Neural crest cell (in vitro differentiated cells): ENCODE measurements at regions not wholly inside any gene's neighbourhood (a gene's known extent, or its start where the extent isn't known, plus 50 kb on each side); places are given as distances from the start of the nearest gene placed in this dataset.
A peak's percentile ranks its signal among the peaks of the same experiment; 100 is the strongest.
"Not testable (repeated sequence)": the region's sequence is repeated elsewhere in the genome, so short reads cannot be mapped to it uniquely, and the experiment has no call there.

Source experiments
- DNase-seq: peaks from one replicate; pipeline ENCODE4 v3.0.0; 2021; ENCODE audit warnings: low read depth, mixed read lengths, low spot score
- H3K27ac Mint-ChIP-seq: one replicate; pipeline ENCODE4 v1.8.0; 2021; ENCODE audit warnings: mild to moderate bottlenecking, mixed read lengths; ENCODE audit not compliant: unreplicated experiment
- H3K27me3 Mint-ChIP-seq: 2 replicates; pipeline ENCODE4 v1.8.0; 2021; ENCODE audit warnings: low read depth, mild to moderate bottlenecking, mixed read lengths
- H3K36me3 Mint-ChIP-seq: 2 replicates; pipeline ENCODE4 v1.8.0; 2021; ENCODE audit warnings: low read depth, mild to moderate bottlenecking, mixed read lengths
- H3K4me1 Mint-ChIP-seq: 2 replicates; pipeline ENCODE4 v1.8.0; 2021; ENCODE audit warnings: mixed read lengths
- H3K4me3 Mint-ChIP-seq: one replicate; pipeline ENCODE4 v1.8.0; 2021; ENCODE audit warnings: mild to moderate bottlenecking, mixed read lengths
- H3K9me3 Mint-ChIP-seq: 2 replicates; pipeline ENCODE4 v1.8.0; 2021; ENCODE audit warnings: mixed read lengths
- CTCF ChIP-seq: fragments of 200-600 bp; sonication (generic); conservative IDR thresholded peaks from 2 replicates; pipeline ENCODE4 v1.5.0; 2021; ENCODE audit warnings: antibody characterized with exemption, mild to moderate bottlenecking

DNA sequence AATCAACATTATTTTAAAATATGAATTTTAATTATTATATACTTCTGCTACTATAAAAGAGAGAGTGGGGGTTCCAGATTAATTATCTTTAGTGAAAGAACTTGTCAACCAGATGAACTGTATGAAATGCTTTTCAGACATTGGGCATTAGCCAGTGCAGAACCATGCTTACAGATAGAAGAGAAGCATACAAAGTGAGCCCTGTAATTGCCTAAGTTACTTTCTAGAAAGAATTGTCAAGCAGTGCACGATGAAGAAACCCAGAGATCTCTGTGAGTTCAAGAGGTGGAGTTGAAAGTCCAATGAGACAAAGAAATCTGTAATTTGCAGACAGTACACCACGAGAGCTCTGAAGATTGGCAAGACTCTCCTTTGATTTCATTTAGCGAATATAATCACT, 166.7 kb downstream of the CDC14C start:
- H3K27me3 Mint-ChIP-seq, result no peaks in the 10 kb centered on the region

GRCh38 chr7:49091519-49091918, 167.2 kb downstream of the CDC14C start:
- H3K9me3 Mint-ChIP-seq, result no peaks in the 10 kb centered on the region
- no peak for TF ChIP-seq CTCF
- DNase-seq, result no peak
- H3K36me3 Mint-ChIP-seq, result no peaks in the 10 kb centered on the region
- no peak overlapping the region for H3K27ac Mint-ChIP-seq
- H3K4me3 Mint-ChIP-seq, result no peak overlapping the region
- H3K4me1 Mint-ChIP-seq, result no peaks in the 10 kb centered on the region
- H3K27me3 Mint-ChIP-seq, result no peaks in the 10 kb centered on the region

More for the DNA sequence above, 166.7 kb downstream of the CDC14C start:
- no peak for DNase-seq
- H3K4me3 Mint-ChIP-seq, result no peak overlapping the region
- no peaks in the 10 kb centered on the region for H3K4me1 Mint-ChIP-seq
- no peak overlapping the region for H3K27ac Mint-ChIP-seq
- no peaks in the 10 kb centered on the region for H3K36me3 Mint-ChIP-seq
- TF ChIP-seq CTCF, result no peak
- no peaks in the 10 kb centered on the region for H3K9me3 Mint-ChIP-seq

DNA sequence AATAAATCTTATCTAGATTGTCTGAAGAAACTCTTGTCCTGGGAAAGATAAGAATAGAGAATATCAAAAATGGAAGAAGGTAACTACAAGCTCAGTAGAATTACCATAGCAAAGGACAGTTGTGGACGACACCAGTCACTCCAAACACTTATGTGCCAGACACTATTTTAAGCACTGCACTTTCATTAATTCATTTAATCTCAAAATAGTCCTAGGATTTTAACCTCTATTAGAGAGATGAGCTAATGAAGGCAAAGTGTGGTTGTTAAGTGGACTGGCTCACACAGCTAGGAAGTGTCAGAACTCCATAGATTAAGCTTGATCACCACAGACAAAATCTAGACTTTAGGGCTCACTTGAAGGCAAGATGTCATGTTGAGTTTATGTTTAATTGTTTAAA, 168.9 kb downstream of the CDC14C start:
- H3K9me3 Mint-ChIP-seq, result no peaks in the 10 kb centered on the region
- H3K4me1 Mint-ChIP-seq, result no peaks in the 10 kb centered on the region
- no peak for TF ChIP-seq CTCF
- no peaks in the 10 kb centered on the region for H3K27me3 Mint-ChIP-seq
- no peak for DNase-seq
- H3K4me3 Mint-ChIP-seq, result no peak overlapping the region
- H3K36me3 Mint-ChIP-seq, result no peaks in the 10 kb centered on the region
- H3K27ac Mint-ChIP-seq, result no peak overlapping the region

DNA sequence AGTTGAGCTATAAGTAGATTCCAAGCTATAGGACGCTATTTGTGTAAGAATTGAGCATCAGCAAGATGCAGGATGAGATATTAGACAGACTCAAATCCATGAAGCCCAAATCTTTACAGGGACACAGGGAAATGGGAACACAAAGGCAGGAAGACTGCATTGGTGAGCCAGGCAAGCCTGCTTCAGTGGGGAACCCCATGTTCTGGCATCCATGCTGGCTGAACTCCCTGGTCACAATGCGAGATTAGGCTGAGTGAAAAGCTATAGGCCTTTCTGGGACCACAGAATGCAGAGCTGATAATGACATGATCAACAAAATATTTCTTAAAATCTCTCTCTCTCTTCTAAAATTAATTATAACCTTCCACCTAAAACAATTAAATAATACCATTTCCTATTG, 170.5 kb downstream of the CDC14C start:
- H3K27ac Mint-ChIP-seq, result no peak overlapping the region
- H3K27me3 Mint-ChIP-seq, result no peaks in the 10 kb centered on the region
- H3K9me3 Mint-ChIP-seq, result no peaks in the 10 kb centered on the region
- H3K4me3 Mint-ChIP-seq, result no peak overlapping the region
- no peak for TF ChIP-seq CTCF
- no peak for DNase-seq
- no peaks in the 10 kb centered on the region for H3K4me1 Mint-ChIP-seq
- H3K36me3 Mint-ChIP-seq, result no peaks in the 10 kb centered on the region

DNA sequence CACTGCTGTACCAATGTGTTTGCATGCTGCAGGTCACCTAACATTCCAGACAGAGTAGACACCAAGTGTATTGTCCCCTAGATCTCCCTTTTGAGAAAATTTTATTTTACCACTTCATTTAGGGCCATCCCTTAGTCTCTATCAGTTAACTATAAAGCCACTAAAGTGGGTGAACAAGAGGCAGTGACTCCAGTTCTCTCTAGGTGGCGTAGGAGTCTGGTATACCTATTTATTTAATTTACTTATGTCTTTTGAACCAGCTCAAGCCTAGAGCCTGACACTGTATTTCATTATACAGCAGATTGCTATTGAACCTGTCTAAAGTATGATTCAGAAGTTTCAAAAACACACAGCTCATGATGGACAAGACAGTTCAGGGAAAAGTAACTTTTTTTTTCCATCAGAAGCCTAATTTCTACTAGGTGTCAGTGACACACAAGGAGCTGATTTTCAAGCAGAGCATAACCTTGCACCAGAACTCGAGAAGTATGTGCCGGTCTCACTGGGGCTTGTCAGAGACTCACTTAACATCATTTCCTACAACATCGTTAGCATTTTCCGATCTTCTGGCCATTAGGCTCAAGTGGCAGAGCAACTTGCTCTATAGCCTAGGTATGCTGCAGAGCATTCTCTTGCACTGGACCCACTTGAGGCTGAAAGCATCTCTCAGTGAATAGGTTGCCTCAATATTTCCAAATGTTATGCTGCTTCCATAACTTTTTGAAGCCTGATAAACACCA, 175.4 kb downstream of the CDC14C start:
- no peak for DNase-seq
- Mint-ChIP-seq H3K4me1 (peaks cover 27% of the 10 kb centered on the region), H3K27me3 (no peaks in the 10 kb centered on the region), H3K9me3 (no peaks in the 10 kb centered on the region), H3K27ac (no peak overlapping the region), H3K36me3 (no peaks in the 10 kb centered on the region), H3K4me3 (no peak overlapping the region)
- peak; percentile 31 for TF ChIP-seq CTCF

DNA sequence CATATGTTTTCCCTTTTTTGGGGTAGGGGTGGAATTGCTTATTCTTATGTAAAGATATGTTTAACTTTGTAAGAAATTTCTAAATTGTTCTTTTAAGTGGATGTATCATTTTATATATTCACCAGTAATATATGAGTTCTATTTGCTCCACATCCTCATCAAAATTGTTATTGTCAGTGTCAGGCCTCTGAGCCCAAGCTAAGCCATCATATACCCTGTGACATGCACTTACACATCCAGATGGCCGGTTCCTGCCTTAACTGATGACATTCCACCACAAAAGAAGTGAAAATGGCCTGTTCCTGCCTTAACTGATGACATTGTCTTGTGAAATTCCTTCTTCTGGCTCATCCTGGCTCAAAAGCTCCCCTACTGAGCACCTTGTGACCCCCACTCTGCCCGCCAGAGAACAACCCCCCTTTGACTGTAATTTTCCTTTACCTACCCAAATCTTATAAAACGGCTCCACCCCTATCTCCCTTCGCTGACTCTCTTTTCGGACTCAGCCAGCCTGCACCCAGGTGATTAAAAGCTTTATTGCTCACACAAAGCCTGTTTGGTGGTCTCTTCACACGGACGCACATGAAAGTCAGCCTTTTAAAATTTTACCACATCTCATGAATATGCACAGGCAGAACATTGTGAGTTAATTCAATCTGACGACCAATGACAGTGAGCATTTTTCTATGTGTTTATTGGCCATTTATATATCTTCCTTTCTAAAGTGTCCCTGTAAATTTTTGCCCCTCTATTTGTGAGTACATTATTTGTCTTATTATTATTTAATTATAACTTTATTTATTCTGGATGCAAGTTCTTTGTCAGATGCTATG, 176.8 kb downstream of the CDC14C start:
- not testable (repeated sequence) for H3K36me3 Mint-ChIP-seq, DNase-seq, H3K9me3 Mint-ChIP-seq, H3K27me3 Mint-ChIP-seq
- Mint-ChIP-seq H3K27ac (peak overlapping the region; percentile 88), H3K4me3 (peak overlapping the region; percentile 17), H3K4me1 (peaks cover 27% of the 10 kb centered on the region)
